Progenitor cell of endocrine pancreas (in vitro differentiated cells): ENCODE measurements at regions not wholly inside any gene's neighbourhood (a gene's known extent, or its start where the extent isn't known, plus 50 kb on each side); places are given as distances from the start of the nearest gene placed in this dataset.

Source experiments
- DNase-seq: peaks from one replicate; pipeline ENCODE4 v3.0.0; 2021; ENCODE audit warnings: low spot score; ENCODE audit not compliant: unreplicated experiment
- H3K27ac Mint-ChIP-seq: 2 replicates; pipeline ENCODE4 v1.8.0; 2021; ENCODE audit warnings: mild to moderate bottlenecking, moderate library complexity, mixed read lengths
- H3K27me3 Mint-ChIP-seq: 2 replicates; pipeline ENCODE4 v1.8.0; 2021; ENCODE audit warnings: mixed read lengths
- H3K36me3 Mint-ChIP-seq: 2 replicates; pipeline ENCODE4 v1.8.0; 2022; ENCODE audit warnings: mixed read lengths; ENCODE audit not compliant: insufficient read depth
- H3K4me1 Mint-ChIP-seq: 2 replicates; pipeline ENCODE4 v1.8.0; 2021; ENCODE audit warnings: low read depth, mixed read lengths
- H3K4me3 Mint-ChIP-seq: 2 replicates; pipeline ENCODE4 v1.8.0; 2021; ENCODE audit warnings: low read depth, mild to moderate bottlenecking, moderate library complexity, mixed read lengths
- H3K9me3 Mint-ChIP-seq: 2 replicates; pipeline ENCODE4 v1.8.0; 2021; ENCODE audit warnings: low read depth, mixed read lengths
- CTCF ChIP-seq: fragments of 200-600 bp; sonication (generic); IDR thresholded peaks from one replicate; pipeline ENCODE4 v1.5.0; 2021; ENCODE audit warnings: antibody characterized with exemption, mild to moderate bottlenecking; ENCODE audit not compliant: unreplicated experiment

- peaks cover 3% of the 10 kb centered on the region for H3K36me3 Mint-ChIP-seq
- H3K4me1 Mint-ChIP-seq: peaks cover 14% of the 10 kb centered on the region
- peaks cover 12% of the 10 kb centered on the region for H3K9me3 Mint-ChIP-seq
- H3K4me3 Mint-ChIP-seq: peak overlapping the region; percentile 8
- no peak overlapping the region for H3K27ac Mint-ChIP-seq
- peaks cover 64% of the 10 kb centered on the region for H3K27me3 Mint-ChIP-seq
- no peak for DNase-seq
- TF ChIP-seq CTCF: no peak
Measured at GRCh38 chr18:47593744-47594472, 336.6 kb downstream of the SMAD2 start.

- no peak for TF ChIP-seq CTCF
- Mint-ChIP-seq H3K27ac (no peak overlapping the region), H3K27me3 (peaks cover 75% of the 10 kb centered on the region), H3K4me3 (no peak overlapping the region), H3K9me3 (peaks cover 9% of the 10 kb centered on the region), H3K4me1 (peaks cover 14% of the 10 kb centered on the region), H3K36me3 (peaks cover 3% of the 10 kb centered on the region)
- DNase-seq: no peak
Measured at GRCh38 chr18:47591429-47591828, 339.0 kb downstream of the SMAD2 start.

GRCh38 chr18:47587587-47587986 is 336.1 kb upstream of the SKOR2 start:
- Mint-ChIP-seq H3K27ac (no peak overlapping the region), H3K4me3 (no peak overlapping the region), H3K27me3 (peaks cover 66% of the 10 kb centered on the region), H3K4me1 (peaks cover 29% of the 10 kb centered on the region), H3K9me3 (no peaks in the 10 kb centered on the region), H3K36me3 (no peaks in the 10 kb centered on the region)
- DNase-seq: no peak
- no peak for TF ChIP-seq CTCF

- Mint-ChIP-seq H3K27me3 (peaks cover 65% of the 10 kb centered on the region), H3K9me3 (no peaks in the 10 kb centered on the region), H3K36me3 (no peaks in the 10 kb centered on the region), H3K4me1 (peaks cover 30% of the 10 kb centered on the region), H3K4me3 (no peak overlapping the region), H3K27ac (no peak overlapping the region)
- no peak for TF ChIP-seq CTCF
- no peak for DNase-seq
Measured at GRCh38 chr18:47586418-47587070, 335.1 kb upstream of the SKOR2 start.

- Mint-ChIP-seq H3K27ac (no peak overlapping the region), H3K36me3 (no peaks in the 10 kb centered on the region), H3K27me3 (peaks cover 62% of the 10 kb centered on the region), H3K4me3 (no peak overlapping the region), H3K4me1 (peaks cover 30% of the 10 kb centered on the region), H3K9me3 (no peaks in the 10 kb centered on the region)
- no peak for DNase-seq
- TF ChIP-seq CTCF: no peak
Measured at GRCh38 chr18:47585914-47586313, 334.5 kb upstream of the SKOR2 start.
